Esophagus (tissue), 2 donors: ENCODE measurements at regions not wholly inside any gene's neighbourhood (a gene's known extent, or its start where the extent isn't known, plus 50 kb on each side); places are given as distances from the start of the nearest gene placed in this dataset.

Source experiments
- H3K27ac ChIP-seq, 2 donors: one replicate each; pipeline ENCODE4 v1.5.1; 2013; ENCODE audit warnings: low read depth in 2 of 2, mild to moderate bottlenecking in 2 of 2, inconsistent platforms in 1 of 2, low read length in 1 of 2, moderate library complexity in 1 of 2
- H3K27me3 ChIP-seq, 2 donors: one replicate each; pipeline ENCODE4 v1.6.1; 2013; ENCODE audit warnings: low read length in 2 of 2, control low read depth in 1 of 2, mild to moderate bottlenecking in 1 of 2; ENCODE audit not compliant: insufficient read depth in 2 of 2, control insufficient read depth in 1 of 2
- H3K36me3 ChIP-seq, 2 donors: one replicate each; pipeline ENCODE4 v1.6.1; 2013; ENCODE audit warnings: low read length in 1 of 2; ENCODE audit not compliant: control insufficient read depth in 2 of 2, insufficient read depth in 2 of 2
- H3K4me1 ChIP-seq, 2 donors: one replicate each; pipeline ENCODE4 v1.6.1; 2013; ENCODE audit warnings: low read length in 1 of 2; ENCODE audit not compliant: control insufficient read depth in 2 of 2, insufficient read depth in 2 of 2
- H3K4me3 ChIP-seq, 2 donors: one replicate each; pipeline ENCODE4 v1.5.1; 2013; ENCODE audit warnings: low read length in 2 of 2, mild to moderate bottlenecking in 2 of 2, low read depth in 1 of 2, moderate library complexity in 1 of 2
- H3K9me3 ChIP-seq, 2 donors: one replicate each; pipeline ENCODE4 v1.6.1; 2013; ENCODE audit warnings: mild to moderate bottlenecking in 2 of 2, low read depth in 1 of 2, low read length in 1 of 2, moderate library complexity in 1 of 2; ENCODE audit not compliant: control insufficient read depth in 2 of 2, insufficient read depth in 1 of 2
- WGBS, 2 donors: extraction: QIAGEN DNeasy Blood & Tissue Kit; methylation state at CpG; one replicate each; pipeline ENCODE4 v1.1.7; 2013; 5-methylcytosine and 5-hydroxymethylcytosine counted together
- donor health status: healthy with polysubstance abuse.
- donor health status: Bipolar disorder and iron deficiency.

DNA sequence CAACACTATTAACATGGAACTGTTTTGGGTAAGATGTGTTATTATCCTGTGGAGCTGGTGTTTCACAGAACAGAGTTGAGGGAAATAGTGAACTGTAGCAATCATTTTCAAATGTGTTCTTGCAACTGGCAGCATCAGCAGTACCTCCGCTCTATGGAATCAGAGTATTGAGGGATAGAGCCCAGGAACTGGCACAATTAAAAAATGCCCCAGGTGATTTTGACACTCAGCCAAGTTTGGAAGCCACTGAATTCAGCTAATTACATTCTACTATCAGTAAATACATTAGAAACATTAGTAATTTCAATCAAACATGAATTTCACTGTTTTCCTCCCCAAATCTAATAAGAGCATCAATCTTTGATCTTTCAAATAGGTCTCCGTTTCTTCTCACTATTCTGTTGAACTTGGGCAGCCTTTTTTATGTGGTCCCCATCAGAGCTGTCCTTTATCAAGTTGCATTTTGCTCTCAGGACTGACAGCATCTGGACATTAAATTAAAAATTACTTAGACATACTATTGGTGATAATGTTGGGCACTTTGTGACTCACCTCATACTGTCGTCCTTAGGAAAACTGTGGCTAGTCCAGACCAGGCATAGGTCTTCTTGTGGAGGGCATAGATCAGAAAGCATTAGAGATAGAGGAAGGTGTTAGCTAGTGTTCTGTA, 251.5 kb downstream of the DHX35 start:
- Histone ChIP-seq H3K9me3 (no peaks in the 10 kb centered on the region), H3K4me3 (no peak overlapping the region), H3K36me3 (no peaks in the 10 kb centered on the region), H3K4me1 (no peaks in the 10 kb centered on the region), H3K27ac (no peak overlapping the region), H3K27me3 (no peaks in the 10 kb centered on the region)
- WGBS, 2 donors = 70 to 73% methylated on average over 3 of the region's 3 CpGs

DNA sequence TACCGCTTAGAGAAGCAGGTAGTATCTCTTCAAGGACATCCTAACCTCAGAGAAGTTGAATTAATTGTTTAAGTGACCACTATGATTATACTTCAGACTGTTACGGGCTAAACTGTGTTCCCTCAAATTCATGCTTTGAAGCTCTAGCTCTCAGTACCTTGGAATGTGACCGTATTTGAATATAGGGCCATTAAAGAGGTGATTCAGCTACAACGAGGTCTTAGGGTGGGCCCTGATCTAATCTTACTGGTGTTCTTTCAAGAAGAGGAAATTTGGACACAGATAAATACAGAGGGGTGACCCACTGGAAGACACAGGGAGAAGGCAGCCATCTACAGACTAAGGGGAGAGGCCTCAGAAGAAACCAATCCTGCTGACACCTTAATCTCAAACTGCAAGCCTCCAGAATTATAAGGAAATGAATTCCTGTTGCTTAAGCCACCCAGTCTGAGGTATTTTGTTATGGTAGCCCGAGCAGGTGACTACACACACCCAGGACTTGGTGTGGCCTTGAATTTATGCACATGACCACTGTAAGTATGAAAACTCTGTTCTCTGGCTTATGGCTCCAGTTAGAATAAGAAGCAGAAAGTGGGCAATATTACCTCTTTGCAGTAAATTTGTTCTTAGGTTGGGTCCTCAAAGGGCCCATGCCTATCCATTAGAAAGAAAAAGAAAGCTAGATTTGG, 249.1 kb downstream of the DHX35 start:
- Histone ChIP-seq H3K4me1 (no peaks in the 10 kb centered on the region), H3K36me3 (no peaks in the 10 kb centered on the region), H3K9me3 (no peaks in the 10 kb centered on the region), H3K27me3 (no peaks in the 10 kb centered on the region), H3K27ac (no peak overlapping the region), H3K4me3 (no peak overlapping the region)
- 74 to 77% methylated on average over 5 of the region's 5 CpGs for WGBS, 2 donors

DNA sequence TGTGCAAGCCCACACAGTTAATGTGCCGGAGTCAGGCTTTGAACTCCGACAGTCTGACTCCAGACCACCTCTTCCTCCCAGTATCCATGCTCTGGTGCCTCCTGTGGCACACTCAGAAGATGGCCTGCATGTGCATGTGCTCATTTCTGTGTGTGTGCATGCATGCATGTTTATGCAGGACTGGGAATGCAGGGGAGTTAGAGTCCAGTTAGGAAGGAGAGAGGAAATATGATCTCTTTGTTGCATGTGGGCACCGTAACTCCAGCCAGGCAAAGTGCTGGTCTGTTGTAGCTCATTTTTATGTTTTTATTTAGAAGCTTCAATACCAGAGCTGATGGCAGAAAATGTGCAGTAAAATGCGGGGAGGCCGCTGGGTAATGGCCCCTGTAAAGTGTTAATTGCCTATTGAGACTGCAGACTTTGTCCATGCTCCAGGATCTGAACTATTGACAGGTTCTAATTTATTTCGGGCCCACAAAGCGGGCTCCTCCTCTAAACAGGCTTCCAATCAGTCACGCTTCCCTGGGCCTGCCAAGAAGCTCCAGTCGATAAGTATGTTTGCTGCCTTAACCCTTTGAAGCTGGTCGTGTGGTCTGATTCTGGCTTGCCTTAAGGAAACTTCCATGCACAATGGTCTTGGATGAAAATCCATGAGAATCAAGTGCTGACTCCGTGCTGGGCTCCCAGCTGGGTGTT, 248.3 kb downstream of the DHX35 start:
- WGBS, 2 donors = 55 to 66% methylated on average over 11 of the region's 11 CpGs
- Histone ChIP-seq H3K9me3 (no peaks in the 10 kb centered on the region), H3K36me3 (no peaks in the 10 kb centered on the region), H3K4me1 (no peaks in the 10 kb centered on the region), H3K27ac (no peak overlapping the region), H3K27me3 (no peaks in the 10 kb centered on the region), H3K4me3 (no peak overlapping the region)

DNA sequence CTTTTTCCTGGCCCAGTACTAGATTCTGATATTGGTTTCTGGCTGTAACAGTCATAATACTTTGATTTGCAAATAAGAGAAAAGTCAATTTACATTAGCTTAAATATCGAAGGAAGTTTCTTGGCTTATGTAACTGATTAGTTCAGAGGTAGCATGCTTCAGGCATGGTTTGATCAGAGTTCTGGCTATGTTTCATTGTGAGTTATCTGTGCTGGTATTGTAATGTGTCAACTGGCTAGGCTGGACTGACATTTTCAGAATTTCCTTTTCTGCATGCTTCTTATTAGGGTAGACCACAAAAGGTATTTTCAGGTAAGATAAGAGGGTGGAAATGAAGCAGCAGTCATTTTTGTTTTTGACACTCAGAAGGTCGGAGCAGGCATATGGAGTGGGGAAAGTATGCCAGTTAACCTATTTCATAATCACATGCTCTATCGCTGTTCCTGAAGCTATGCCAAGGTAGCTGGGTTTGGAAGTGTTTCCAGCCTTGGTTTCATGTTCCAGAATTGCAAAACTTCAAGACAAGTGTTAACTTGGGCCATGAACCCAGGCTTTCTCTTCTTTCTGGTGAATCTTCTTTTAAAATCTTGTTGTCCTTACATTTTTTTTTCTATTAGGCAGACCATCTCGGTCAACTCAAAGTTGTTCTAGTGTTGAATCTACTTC, 244.9 kb downstream of the DHX35 start:
- Histone ChIP-seq H3K27me3 (no peaks in the 10 kb centered on the region), H3K4me3 (no peak overlapping the region), H3K9me3 (peaks cover 0 to 3% of the 10 kb centered on the region in 2 donors), H3K27ac (no peak overlapping the region), H3K4me1 (no peaks in the 10 kb centered on the region), H3K36me3 (no peaks in the 10 kb centered on the region)
- WGBS, 2 donors = 46 to 49% methylated on average over 4 of the region's 4 CpGs

DNA sequence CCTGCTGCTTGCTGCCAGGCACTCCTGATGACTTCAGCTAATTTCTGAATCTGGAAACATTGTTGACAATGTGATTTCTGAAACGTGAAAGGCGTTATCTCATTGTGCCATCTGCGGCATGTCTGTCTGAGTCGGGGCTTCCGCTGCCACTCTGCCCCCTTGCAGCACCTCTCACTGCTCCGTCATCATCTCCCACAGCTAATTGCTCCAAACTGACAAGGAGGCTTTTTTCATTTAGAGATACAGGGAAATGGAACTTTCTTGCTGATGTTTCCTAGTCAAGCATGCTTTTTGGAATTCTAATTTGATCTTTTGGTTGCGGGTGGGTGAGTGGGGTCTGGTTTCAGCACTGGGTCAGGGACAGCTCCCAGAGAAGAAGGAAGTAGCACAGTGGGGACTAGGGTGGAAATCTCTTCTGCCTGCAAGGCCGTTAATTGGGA, 233.5 kb downstream of the DHX35 start:
- H3K27me3 ChIP-seq = peaks cover 0 to 5% of the 10 kb centered on the region in 2 donors
- H3K4me3 ChIP-seq = no peak overlapping the region
- 45 to 48% methylated on average over 8 of the region's 8 CpGs for WGBS, 2 donors
- H3K9me3 ChIP-seq = peaks cover 0 to 3% of the 10 kb centered on the region in 2 donors
- H3K27ac ChIP-seq = no peak overlapping the region
- H3K4me1 ChIP-seq = peaks cover 0 to 4% of the 10 kb centered on the region in 2 donors
- H3K36me3 ChIP-seq = no peaks in the 10 kb centered on the region

DNA sequence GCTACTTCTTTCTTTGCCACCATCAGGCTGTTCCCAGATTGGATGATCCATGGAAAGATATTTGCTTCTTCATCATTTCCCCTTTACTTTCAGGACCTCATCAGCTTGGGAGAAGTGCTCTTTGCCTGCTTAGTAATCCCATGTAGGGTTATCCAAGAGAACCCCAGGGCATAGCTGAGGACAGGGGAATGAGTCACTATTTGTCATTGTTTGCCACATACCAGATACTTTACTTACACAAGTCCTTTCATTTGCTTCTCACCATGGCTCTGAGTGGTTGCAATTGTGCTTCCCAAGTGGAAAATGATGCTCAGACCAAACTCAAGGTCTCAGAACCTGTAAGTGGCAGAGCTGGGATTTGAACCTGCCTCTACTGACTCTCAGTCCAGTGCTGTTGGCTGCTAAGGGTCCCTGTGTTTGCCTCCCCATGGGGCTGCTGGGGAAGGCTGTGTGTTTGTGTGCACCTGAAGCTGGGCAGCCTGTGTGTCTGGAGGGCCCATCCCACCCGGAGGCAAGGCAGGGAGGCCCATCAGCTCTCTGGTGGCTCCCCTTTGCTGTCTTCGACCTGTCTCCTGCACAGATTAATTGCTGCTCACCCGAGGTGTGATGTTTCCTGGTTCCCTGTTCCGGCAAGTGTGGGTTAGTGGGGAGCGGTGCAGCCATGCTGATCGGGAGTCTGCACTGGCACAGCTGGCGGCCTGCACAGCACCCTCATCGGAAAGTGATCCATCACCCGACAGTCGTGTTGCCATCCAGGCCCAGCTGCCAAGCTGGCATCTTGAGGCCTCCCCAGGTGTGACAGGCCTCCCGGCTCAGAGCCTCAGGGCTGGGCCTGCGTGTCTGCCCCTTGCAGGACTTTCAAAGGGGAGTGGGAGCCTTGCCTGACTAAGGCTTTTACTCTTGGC, 228.8 kb downstream of the DHX35 start:
- H3K4me1 ChIP-seq = peaks cover 0 to 4% of the 10 kb centered on the region in 2 donors
- H3K4me3 ChIP-seq = no peak overlapping the region
- 53 to 59% methylated on average over 12 of the region's 12 CpGs for WGBS, 2 donors
- peaks cover 0 to 3% of the 10 kb centered on the region in 2 donors for H3K27me3 ChIP-seq
- H3K36me3 ChIP-seq = no peaks in the 10 kb centered on the region
- no peak overlapping the region for H3K27ac ChIP-seq
- H3K9me3 ChIP-seq = no peaks in the 10 kb centered on the region

DNA sequence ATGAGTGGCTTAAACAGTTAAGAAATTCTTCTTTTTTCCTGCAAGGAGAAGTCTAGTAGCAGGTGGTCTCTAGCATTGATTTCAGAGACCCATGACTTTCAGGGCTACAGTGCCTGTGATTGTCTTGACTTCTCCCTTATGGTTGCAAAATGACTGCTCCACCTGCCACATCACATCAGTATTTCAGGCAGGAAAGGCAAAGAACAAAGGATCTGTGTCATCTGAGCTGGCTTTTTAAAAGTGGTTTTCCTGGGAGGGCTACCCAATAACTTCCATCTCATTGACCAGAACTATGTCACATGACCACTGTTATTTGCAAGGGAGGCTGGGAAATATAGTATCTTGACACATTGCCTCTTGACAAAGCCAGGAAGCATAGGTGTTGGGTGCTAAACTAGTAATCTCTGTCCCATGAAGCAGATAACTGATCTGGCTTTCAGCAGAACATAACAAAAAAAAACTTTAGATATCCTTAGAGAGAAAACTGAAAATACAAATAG, 226.2 kb downstream of the DHX35 start:
- Histone ChIP-seq H3K27ac (no peak overlapping the region), H3K36me3 (no peaks in the 10 kb centered on the region), H3K4me3 (no peak overlapping the region), H3K27me3 (peaks cover 0 to 3% of the 10 kb centered on the region in 2 donors), H3K4me1 (peaks cover 0 to 4% of the 10 kb centered on the region in 2 donors), H3K9me3 (peaks cover 0 to 2% of the 10 kb centered on the region in 2 donors)

DNA sequence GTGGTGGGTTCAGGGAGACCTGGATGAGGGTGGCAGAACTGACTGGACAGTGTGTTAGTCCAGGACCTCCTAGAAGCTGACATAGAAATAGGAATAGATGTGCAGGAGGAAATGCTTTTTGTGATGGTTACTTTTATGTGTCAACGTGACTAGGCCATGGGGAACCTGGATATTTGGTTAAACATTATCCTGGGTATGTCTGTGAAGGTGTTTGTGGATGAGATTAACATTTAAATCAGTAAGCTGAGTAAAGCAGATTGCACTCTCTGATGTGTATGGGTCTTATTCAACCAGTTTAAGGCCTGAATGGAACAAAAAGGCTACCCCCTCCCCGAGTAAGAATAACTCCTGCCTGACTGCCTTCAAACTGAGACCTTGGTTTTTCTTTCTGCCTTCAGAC, 219.3 kb downstream of the DHX35 start:
- Histone ChIP-seq H3K27me3 (no peaks in the 10 kb centered on the region), H3K9me3 (peaks cover 0 to 2% of the 10 kb centered on the region in 2 donors), H3K27ac (no peak overlapping the region), H3K4me3 (no peak overlapping the region), H3K4me1 (no peaks in the 10 kb centered on the region), H3K36me3 (no peaks in the 10 kb centered on the region)
- 48 to 63% methylated on average over 2 of the region's 2 CpGs for WGBS, 2 donors
